ENCODE measurements at regions not wholly inside any gene's neighbourhood (a gene's known extent, or its start where the extent isn't known, plus 50 kb on each side); places are given as distances from the start of the nearest gene placed in this dataset.

- no peak for TF ChIP-seq CTCF (IDR thresholded peaks at IDR 0.05 in 4 of 5, conservative IDR thresholded peaks at IDR 0.05 in 1 of 5)
- TF ChIP-seq POLR2A (IDR thresholded peaks at IDR 0.05) = no peak
These were observed 318.6 kb upstream of the CASK start for GRCh38 chrX:42242004-42242403.
